K562 (cell line): ENCODE measurements at regions not wholly inside any gene's neighbourhood (a gene's known extent, or its start where the extent isn't known, plus 50 kb on each side); places are given as distances from the start of the nearest gene placed in this dataset.

Source experiments
- ATAC-seq: fragments of 200-7000 bp; cut with Tn5 transposase; 3 replicates; pipeline ENCODE4 v1.9.1; 2020; ENCODE audit warnings: moderate library complexity
- BruUV-seq: library from RNA; stranded (reverse); fragments of 400-500 nt; replicated peaks from 2 replicates; lab custom pipeline; 2021; lab: Mats Ljungman, UMichigan
- CTCF ChIA-PET: fragments of 300-600 bp; formaldehyde crosslinking; extraction: SDS; loops from one replicate; lab custom pipeline; 2021; ENCODE audit warnings: low intra/inter-chr PET ratio; lab: Yijun Ruan, JAX
- POLR2A ChIA-PET: fragments of 300-600, 350-650 bp; sonication (Branson Sonifier 250); formaldehyde crosslinking; extraction: SDS; loops from one replicate; lab custom pipeline; 2021; ENCODE audit warnings: antibody characterized with exemption, inconsistent platforms; lab: Yijun Ruan, JAX
- DNase-seq, 4 experiments: peaks; one replicate each; pipeline versions ENCODE4 v3.0.0 to v3.0.0-alpha.2; 2011 to 2018; ENCODE audit warnings: low spot score in 3 of 4, mixed read lengths in 3 of 4; ENCODE audit errors: extremely low read depth in 1 of 4
- FAIRE-seq: peaks from 2 replicates; lab custom pipeline; 2011; peaks lifted over from hg19 to GRCh38; lab: Jason Lieb, UNC
- H2AFZ ChIP-seq: 2 replicates; pipeline ENCODE4 v1.6.0; 2011; ENCODE audit warnings: low read depth, low read length, control low read depth, inconsistent platforms
- H3K27ac ChIP-seq: fragments of 200-600 bp; 3 replicates; pipeline ENCODE4 v1.8.0; 2011; ENCODE audit warnings: low read depth, mild to moderate bottlenecking, control low read depth, inconsistent platforms, low read length, moderate library complexity, mixed read lengths; ENCODE audit errors: extremely low read depth
- H3K27me3 ChIP-seq, 2 experiments: fragments of 300-600 bp in 1 of 2; 2 replicates in 1 of 2; 3 replicates in 1 of 2; pipeline versions ENCODE4 v1.6.0 to v1.8.0; 2011; ENCODE audit warnings: inconsistent platforms in 2 of 2, low read length in 2 of 2, mild to moderate bottlenecking in 1 of 2, mixed read lengths in 1 of 2, moderate library complexity in 1 of 2; ENCODE audit not compliant: control insufficient read depth in 2 of 2, insufficient read depth in 2 of 2
- H3K36me3 ChIP-seq: fragments of 300-600 bp; 3 replicates; pipeline ENCODE4 v1.8.0; 2011; ENCODE audit warnings: mild to moderate bottlenecking, low read length, inconsistent platforms; ENCODE audit not compliant: control insufficient read depth, insufficient read depth
- H3K4me1 ChIP-seq, 2 experiments: fragments of 200-600 bp in 1 of 2; replicated peaks in 1 of 2; 2 replicates in 1 of 2; 3 replicates in 1 of 2; pipeline versions ENCODE4 v1.5.1 to v1.8.0; 2011; ENCODE audit warnings: inconsistent platforms in 2 of 2, low read length in 2 of 2, mild to moderate bottlenecking in 1 of 2, mixed read lengths in 1 of 2, moderate library complexity in 1 of 2; ENCODE audit not compliant: control insufficient read depth in 2 of 2, insufficient read depth in 2 of 2
- H3K4me2 ChIP-seq: 2 replicates; pipeline ENCODE4 v1.6.1; 2011; ENCODE audit warnings: low read length, control low read depth, inconsistent platforms, mixed read lengths; ENCODE audit not compliant: insufficient read depth
- H3K4me3 ChIP-seq: fragments of 200-600 bp; sonication (generic), shearing (Covaris generic); 2 replicates; pipeline ENCODE4 v1.5.1; 2016; ENCODE audit warnings: control low read depth, inconsistent platforms
- H3K79me2 ChIP-seq: fragments of 200-600 bp; 3 replicates; pipeline ENCODE4 v1.8.0; 2011; ENCODE audit warnings: low read length, inconsistent platforms; ENCODE audit not compliant: control insufficient read depth, insufficient read depth
- H3K9ac ChIP-seq, 2 experiments: 2 replicates each; pipeline versions ENCODE4 v1.6.0 to v1.6.1; 2011; ENCODE audit warnings: low read depth in 2 of 2, low read length in 2 of 2, control low read depth in 1 of 2, inconsistent platforms in 1 of 2, mild to moderate bottlenecking in 1 of 2, mixed read lengths in 1 of 2; ENCODE audit not compliant: insufficient read depth in 1 of 2
- H3K9me1 ChIP-seq: one replicate; pipeline ENCODE4 v1.6.0; 2011; ENCODE audit warnings: inconsistent platforms, mild to moderate bottlenecking, low read length, moderate library complexity; ENCODE audit not compliant: control insufficient read depth, insufficient read depth
- H3K9me3 ChIP-seq: replicated peaks from 2 replicates; pipeline ENCODE4 v1.5.1; 2011; ENCODE audit warnings: low read depth, low read length, inconsistent platforms; ENCODE audit not compliant: control insufficient read depth, insufficient read depth
- H4K20me1 ChIP-seq: replicated peaks from 2 replicates; pipeline ENCODE4 v1.6.1; 2011; ENCODE audit warnings: low read length, inconsistent platforms, mixed read lengths; ENCODE audit not compliant: control insufficient read depth, insufficient read depth
- NFE2L1 ChIP-seq: fragments of 450-650 bp; IDR thresholded peaks from 2 replicates; pipeline ENCODE4 v1.6.1; 2016; ENCODE audit warnings: missing genetic modification characterization, low read depth, mild to moderate bottlenecking, missing compliant biosample characterization, moderate library complexity, borderline replicate concordance
- SMARCE1 ChIP-seq: fragments of 450-650 bp; IDR thresholded peaks from 2 replicates; pipeline ENCODE4 v1.7.1; 2016; ENCODE audit warnings: mild to moderate bottlenecking
- TFAM ChIP-seq: fragments of 250-450 bp; sonication (Bioruptor Pico); conservative IDR thresholded peaks from 2 replicates; pipeline ENCODE4 v1.5.0; 2021; ENCODE audit warnings: mild to moderate bottlenecking, moderate library complexity
- ZBTB7A ChIP-seq: IDR thresholded peaks from 2 replicates; pipeline ENCODE4 v1.6.1; 2011; ENCODE audit warnings: low read depth, mild to moderate bottlenecking, low read length, moderate library complexity, borderline replicate concordance; ENCODE audit not compliant: control insufficient read depth
- ZNF318 ChIP-seq, 2 experiments: fragments of 450-650 bp; IDR thresholded peaks; 2 replicates each; pipeline ENCODE4 v1.6.1; 2016; ENCODE audit warnings: mild to moderate bottlenecking in 2 of 2, borderline replicate concordance in 1 of 2, low read depth in 1 of 2, moderate library complexity in 1 of 2
- WGBS: fragments of 100-300 bp; shearing (Covaris generic); methylation state at CpG from one replicate; pipeline ENCODE4 v1.1.6; 2016; ENCODE audit warnings: low coverage, mixed read lengths; ENCODE audit not compliant: insufficient coverage; ENCODE audit errors: missing lambda C conversion rate; 5-methylcytosine and 5-hydroxymethylcytosine counted together
- in situ Hi-C: fragments of 300-500 bp; cut with MboI; formaldehyde crosslinking; loops from 4 replicates; pipeline ENCODE4 v1.15.0; 2018; ENCODE audit warnings: inconsistent platforms, mixed read lengths
- intact Hi-C: fragments of 100-400 bp; cut with micrococcal nuclease; formaldehyde crosslinking; loops from 2 replicates; pipeline ENCODE4 v1.14.2; 2022

GRCh38 chr20:52534616-52535015, 343.0 kb upstream of the ZFP64 start:
- H3K9me1 ChIP-seq, result no peaks in the 10 kb centered on the region
- BruUV-seq, result no TSS peak
- ChIA-PET CTCF (no interaction called here), POLR2A (no interaction called here)
- TF ChIP-seq SMARCE1 (no peak), NFE2L1 (no peak), TFAM (no peak), ZBTB7A (no peak)
- DNase-seq, result no peak
- no peak for FAIRE-seq
- no peak overlapping the region for H3K4me2 ChIP-seq
- no peaks in the 10 kb centered on the region for H3K36me3 ChIP-seq
- no peaks in the 10 kb centered on the region for H3K4me1 ChIP-seq
- no peak overlapping the region for H3K4me3 ChIP-seq
- no peaks in the 10 kb centered on the region for H3K9me3 ChIP-seq
- H4K20me1 ChIP-seq, result no peaks in the 10 kb centered on the region
- no peak for ATAC-seq
- 32% methylated on average over 4 of the region's 4 CpGs for WGBS
- no peak overlapping the region for H2AFZ ChIP-seq
- intact Hi-C loops, result no loop called here
- H3K27ac ChIP-seq, result no peak overlapping the region
- in situ Hi-C loops, result no loop called here
- no peak overlapping the region for H3K9ac ChIP-seq
- no peaks in the 10 kb centered on the region for H3K27me3 ChIP-seq
- H3K79me2 ChIP-seq, result no peaks in the 10 kb centered on the region

- FAIRE-seq (no peak), DNase-seq (peak in 2 of 4 experiments; percentile 58 to 59), ATAC-seq (no peak)
- Histone ChIP-seq H3K9me3 (no peaks in the 10 kb centered on the region), H3K9me1 (no peaks in the 10 kb centered on the region), H3K4me3 (no peak overlapping the region), H3K9ac (no peak overlapping the region), H2AFZ (no peak overlapping the region), H4K20me1 (no peaks in the 10 kb centered on the region), H3K4me2 (no peak overlapping the region), H3K27ac (no peak overlapping the region), H3K36me3 (no peaks in the 10 kb centered on the region), H3K27me3 (no peaks in the 10 kb centered on the region), H3K79me2 (no peaks in the 10 kb centered on the region), H3K4me1 (no peaks in the 10 kb centered on the region)
- CTCF ChIA-PET, result no interaction called here
- 8% methylated on average over 1 of the region's 1 CpG for WGBS
- in situ Hi-C loops (no loop called here), intact Hi-C loops (no loop called here)
- no TSS peak for BruUV-seq
- TF ChIP-seq ZNF318 (IDR thresholded peaks at IDR 0.05; ENCODE audit: borderline replicate concordance in 1 of 2, low read depth in 1 of 2), result no peak
- POLR2A ChIA-PET, result no interaction called here
Observed at GRCh38 chr20:52533401-52533800, 341.8 kb upstream of the ZFP64 start.
